ENCODE measurements at regions not wholly inside any gene's neighbourhood (a gene's known extent, or its start where the extent isn't known, plus 50 kb on each side); places are given as distances from the start of the nearest gene placed in this dataset.

DNA sequence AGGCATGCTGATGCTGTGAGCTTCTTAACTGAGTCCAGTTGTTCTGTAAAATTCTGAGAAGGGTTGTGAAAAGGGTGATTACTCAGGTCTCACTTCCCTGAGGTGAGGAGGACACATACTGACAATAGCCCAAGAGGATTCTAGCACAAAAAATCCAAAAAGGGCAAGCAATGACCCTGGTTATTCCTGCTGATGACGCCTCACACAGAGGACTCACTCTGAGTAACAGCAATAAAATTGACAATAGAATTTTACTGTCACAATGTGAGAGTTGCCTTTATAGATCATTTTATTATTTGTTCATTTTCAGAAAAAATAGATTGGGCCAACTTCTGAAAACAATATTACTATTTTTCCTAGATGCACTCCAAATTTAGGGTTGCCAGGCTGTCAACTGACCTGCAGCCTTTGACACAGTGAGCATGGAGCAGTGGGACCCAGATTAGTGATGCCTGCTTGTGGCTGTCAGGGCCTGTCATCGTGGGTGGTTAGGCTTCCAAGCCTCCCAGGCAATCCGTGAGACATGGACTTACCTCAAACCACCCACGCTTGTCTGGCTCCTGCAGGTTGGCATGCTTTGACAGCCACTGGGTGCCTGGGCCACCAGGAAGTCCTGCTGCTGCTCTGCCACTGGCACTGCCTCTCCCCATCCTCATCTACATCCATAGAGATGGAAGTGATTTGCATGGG lies 396.0 kb upstream of the THBS1 start:
- no peaks in the 10 kb centered on the region for H3K36me3 ChIP-seq (ENCODE audit: control insufficient read depth, insufficient read depth, low read length)
- H3K27me3 ChIP-seq (ENCODE audit: control insufficient read depth, insufficient read depth, low read length): no peaks in the 10 kb centered on the region
- no peaks in the 10 kb centered on the region for H3K9me3 ChIP-seq (ENCODE audit: control insufficient read depth, insufficient read depth, low read length)
- H3K4me3 ChIP-seq (ENCODE audit: low read depth, low read length): no peak overlapping the region
- no peaks in the 10 kb centered on the region for H3K4me1 ChIP-seq (ENCODE audit: control insufficient read depth, insufficient read depth, low read length)
- H3K9ac ChIP-seq (ENCODE audit: low read depth, low read length): no peak overlapping the region

DNA sequence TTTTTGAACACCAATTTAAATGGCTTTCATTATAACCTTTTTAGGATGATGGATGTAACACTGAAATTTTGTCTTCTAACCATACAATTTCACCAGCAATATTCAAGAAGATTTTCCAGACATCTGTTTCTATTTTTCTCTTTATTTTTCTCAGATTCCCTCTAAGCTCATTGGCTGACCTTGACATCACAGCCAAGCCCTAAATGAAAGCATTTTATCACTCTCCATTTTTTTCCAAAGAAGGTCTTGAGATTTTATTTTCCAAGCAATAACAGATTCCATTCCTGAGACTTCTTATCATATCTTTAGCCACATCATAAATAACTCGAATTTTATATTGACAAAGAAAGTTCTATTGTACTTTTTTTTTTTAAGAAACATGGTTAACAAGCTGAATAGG lies 392.6 kb upstream of the THBS1 start:
- no peak overlapping the region for H3K4me3 ChIP-seq (ENCODE audit: low read depth, low read length)
- H3K9me3 ChIP-seq (ENCODE audit: control insufficient read depth, insufficient read depth, low read length): no peaks in the 10 kb centered on the region
- H3K27me3 ChIP-seq (ENCODE audit: control insufficient read depth, insufficient read depth, low read length): no peaks in the 10 kb centered on the region
- no peaks in the 10 kb centered on the region for H3K36me3 ChIP-seq (ENCODE audit: control insufficient read depth, insufficient read depth, low read length)
- no peaks in the 10 kb centered on the region for H3K4me1 ChIP-seq (ENCODE audit: control insufficient read depth, insufficient read depth, low read length)
- no peak overlapping the region for H3K9ac ChIP-seq (ENCODE audit: low read depth, low read length)

- Histone ChIP-seq H3K9ac (ENCODE audit: low read depth, low read length) (no peak overlapping the region), H3K36me3 (ENCODE audit: control insufficient read depth, insufficient read depth, low read length) (no peaks in the 10 kb centered on the region), H3K4me1 (ENCODE audit: control insufficient read depth, insufficient read depth, low read length) (no peaks in the 10 kb centered on the region), H3K9me3 (ENCODE audit: control insufficient read depth, insufficient read depth, low read length) (no peaks in the 10 kb centered on the region), H3K27me3 (ENCODE audit: control insufficient read depth, insufficient read depth, low read length) (no peaks in the 10 kb centered on the region), H3K4me3 (ENCODE audit: low read depth, low read length) (no peak overlapping the region)
Measured at GRCh38 chr15:39188930-39189329, 391.9 kb upstream of the THBS1 start.

DNA sequence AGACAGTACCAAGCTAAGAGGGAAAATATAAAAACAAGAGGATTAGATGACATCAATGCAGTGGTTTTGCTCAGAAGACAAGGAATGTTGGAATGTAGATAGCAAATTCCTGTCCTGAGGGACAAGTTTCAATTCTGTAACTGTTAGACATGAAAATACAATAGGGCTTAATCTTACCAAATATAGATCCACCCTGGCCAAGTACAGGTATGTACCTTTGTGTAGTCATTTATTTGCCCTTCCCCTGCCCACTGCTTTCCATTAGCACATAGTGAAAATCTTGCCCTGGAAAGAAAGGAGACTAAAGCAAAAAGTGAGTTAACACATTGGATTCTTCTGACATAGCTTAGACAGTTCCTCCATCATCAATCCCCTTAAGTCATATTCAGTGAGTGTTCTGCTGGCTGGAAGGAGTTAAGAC lies 389.0 kb upstream of the THBS1 start:
- Histone ChIP-seq H3K9me3 (ENCODE audit: control insufficient read depth, insufficient read depth, low read length) (no peaks in the 10 kb centered on the region), H3K36me3 (ENCODE audit: control insufficient read depth, insufficient read depth, low read length) (no peaks in the 10 kb centered on the region), H3K4me1 (ENCODE audit: control insufficient read depth, insufficient read depth, low read length) (no peaks in the 10 kb centered on the region), H3K27me3 (ENCODE audit: control insufficient read depth, insufficient read depth, low read length) (no peaks in the 10 kb centered on the region), H3K4me3 (ENCODE audit: low read depth, low read length) (no peak overlapping the region), H3K9ac (ENCODE audit: low read depth, low read length) (no peak overlapping the region)

DNA sequence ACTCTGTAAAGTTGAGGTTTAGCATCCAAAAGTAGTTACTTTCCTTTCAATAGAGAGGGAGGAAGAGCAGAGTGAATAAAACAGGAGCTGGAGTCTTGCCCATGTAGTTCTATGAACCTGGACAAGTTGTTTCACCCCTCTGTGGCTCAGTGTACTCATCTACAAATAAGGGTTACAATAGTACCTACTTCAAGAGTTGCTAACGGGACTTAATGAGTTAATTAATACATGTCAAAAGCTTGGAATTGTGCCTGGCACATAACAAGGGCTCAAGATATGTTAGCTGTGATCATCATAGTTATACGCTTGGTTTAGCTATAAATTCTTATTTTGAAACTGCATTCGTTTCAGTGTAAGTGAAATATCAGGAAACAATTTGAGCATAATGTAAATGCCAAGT lies 388.5 kb upstream of the THBS1 start:
- Histone ChIP-seq H3K4me3 (ENCODE audit: low read depth, low read length) (no peak overlapping the region), H3K9me3 (ENCODE audit: control insufficient read depth, insufficient read depth, low read length) (no peaks in the 10 kb centered on the region), H3K4me1 (ENCODE audit: control insufficient read depth, insufficient read depth, low read length) (no peaks in the 10 kb centered on the region), H3K9ac (ENCODE audit: low read depth, low read length) (no peak overlapping the region), H3K27me3 (ENCODE audit: control insufficient read depth, insufficient read depth, low read length) (no peaks in the 10 kb centered on the region), H3K36me3 (ENCODE audit: control insufficient read depth, insufficient read depth, low read length) (no peaks in the 10 kb centered on the region)

DNA sequence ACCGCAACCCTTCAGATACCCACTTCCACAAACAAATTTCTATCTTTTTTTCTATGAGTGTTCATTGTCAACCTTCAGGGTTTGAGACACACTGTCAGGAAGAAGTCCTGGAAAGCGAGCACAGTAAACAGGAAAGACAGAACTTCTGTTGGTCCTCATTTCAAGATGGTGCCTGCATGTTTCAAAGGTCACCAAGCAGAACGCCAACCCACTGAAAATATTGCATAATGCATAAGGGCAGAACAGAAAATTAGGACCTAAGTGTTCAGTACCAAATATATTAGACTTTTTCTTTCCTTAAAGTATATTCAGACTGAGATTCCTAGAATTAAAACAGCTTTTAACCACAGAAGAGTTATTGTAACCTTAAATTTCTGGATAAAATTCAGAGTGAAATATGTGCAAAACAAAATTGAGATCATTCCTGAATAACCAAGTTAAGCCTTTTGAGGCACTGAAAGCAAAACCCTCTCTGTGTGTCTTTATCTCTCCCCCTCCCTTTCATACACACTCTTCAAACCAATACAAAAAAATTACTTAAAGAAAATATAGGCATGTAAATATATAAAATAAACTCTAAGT lies 387.8 kb upstream of the THBS1 start:
- H3K4me1 ChIP-seq (ENCODE audit: control insufficient read depth, insufficient read depth, low read length): no peaks in the 10 kb centered on the region
- no peak overlapping the region for H3K9ac ChIP-seq (ENCODE audit: low read depth, low read length)
- no peak overlapping the region for H3K4me3 ChIP-seq (ENCODE audit: low read depth, low read length)
- no peaks in the 10 kb centered on the region for H3K27me3 ChIP-seq (ENCODE audit: control insufficient read depth, insufficient read depth, low read length)
- H3K36me3 ChIP-seq (ENCODE audit: control insufficient read depth, insufficient read depth, low read length): no peaks in the 10 kb centered on the region
- H3K9me3 ChIP-seq (ENCODE audit: control insufficient read depth, insufficient read depth, low read length): no peaks in the 10 kb centered on the region

GRCh38 chr15:39193611-39194010 lies 387.3 kb upstream of the THBS1 start:
- Histone ChIP-seq H3K4me1 (ENCODE audit: control insufficient read depth, insufficient read depth, low read length) (no peaks in the 10 kb centered on the region), H3K9ac (ENCODE audit: low read depth, low read length) (no peak overlapping the region), H3K9me3 (ENCODE audit: control insufficient read depth, insufficient read depth, low read length) (no peaks in the 10 kb centered on the region)

DNA sequence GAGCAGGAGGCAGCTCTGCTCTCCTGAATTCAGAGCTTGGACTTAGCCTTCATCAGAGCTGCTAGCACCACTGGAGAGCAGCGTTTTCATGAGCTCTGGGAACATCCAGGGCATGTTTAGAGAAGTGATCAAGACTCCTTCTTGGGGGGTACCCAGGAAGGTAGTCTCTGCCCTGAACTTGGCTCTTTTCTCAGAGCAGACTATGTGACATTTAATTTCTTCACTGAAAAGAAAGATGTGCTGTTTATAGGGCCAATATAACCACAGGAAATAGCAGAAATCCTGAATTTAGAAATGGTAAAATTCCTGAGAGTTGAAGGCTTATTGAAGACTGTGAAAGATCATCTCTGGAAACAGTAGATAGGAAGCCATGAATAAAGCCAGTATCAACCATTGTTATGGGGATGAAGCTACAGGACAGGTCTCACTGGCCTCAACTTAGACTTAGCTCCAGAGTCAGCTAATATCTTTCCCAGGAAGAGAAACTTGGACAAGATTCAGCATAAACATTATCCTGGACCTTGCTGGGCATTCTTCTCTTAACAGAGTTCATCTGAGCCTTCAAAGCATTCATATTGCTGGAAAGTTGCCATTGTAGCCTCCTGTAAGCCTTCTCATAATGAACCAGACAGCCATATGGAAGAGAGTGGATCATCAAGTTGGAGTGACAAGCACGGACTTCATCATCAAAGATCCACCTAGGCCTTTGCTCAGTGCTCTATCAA lies 386.6 kb upstream of the THBS1 start:
- no peaks in the 10 kb centered on the region for H3K36me3 ChIP-seq (ENCODE audit: control insufficient read depth, insufficient read depth, low read length)
- H3K9ac ChIP-seq (ENCODE audit: low read depth, low read length): no peak overlapping the region
- no peaks in the 10 kb centered on the region for H3K27me3 ChIP-seq (ENCODE audit: control insufficient read depth, insufficient read depth, low read length)
- no peaks in the 10 kb centered on the region for H3K9me3 ChIP-seq (ENCODE audit: control insufficient read depth, insufficient read depth, low read length)
- H3K4me1 ChIP-seq (ENCODE audit: control insufficient read depth, insufficient read depth, low read length): no peaks in the 10 kb centered on the region
- no peak overlapping the region for H3K4me3 ChIP-seq (ENCODE audit: low read depth, low read length)

More at GRCh38 chr15:39193611-39194010, 387.3 kb upstream of the THBS1 start:
- Histone ChIP-seq H3K4me3 (ENCODE audit: low read depth, low read length) (no peak overlapping the region), H3K36me3 (ENCODE audit: control insufficient read depth, insufficient read depth, low read length) (no peaks in the 10 kb centered on the region), H3K27me3 (ENCODE audit: control insufficient read depth, insufficient read depth, low read length) (no peaks in the 10 kb centered on the region)

DNA sequence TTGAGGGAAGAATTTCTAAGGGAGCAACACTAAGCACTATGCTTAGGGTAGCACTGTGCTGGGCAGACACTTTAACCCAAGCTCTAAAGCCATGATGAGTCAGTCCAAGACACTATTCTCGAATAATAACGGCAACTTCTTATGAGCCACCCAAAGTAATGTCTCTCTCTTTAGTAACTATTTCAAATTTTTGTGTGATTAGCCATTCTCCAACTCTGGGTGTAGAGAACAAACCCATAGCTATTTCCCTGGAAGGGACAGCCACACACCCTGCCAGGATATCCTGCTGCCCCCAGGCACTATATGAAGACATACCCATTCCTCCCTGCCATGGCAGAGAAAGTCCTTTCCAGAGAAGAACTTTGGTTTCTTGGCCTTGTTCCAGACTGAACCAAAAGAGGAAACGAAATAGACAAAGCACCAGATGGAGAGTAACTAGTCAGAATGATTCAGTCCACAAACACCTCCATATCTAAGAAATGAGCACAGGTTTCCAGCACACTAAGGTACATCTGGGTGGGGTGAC lies 384.9 kb upstream of the THBS1 start:
- H3K9me3 ChIP-seq (ENCODE audit: control insufficient read depth, insufficient read depth, low read length): no peaks in the 10 kb centered on the region
- no peak overlapping the region for H3K4me3 ChIP-seq (ENCODE audit: low read depth, low read length)
- no peaks in the 10 kb centered on the region for H3K36me3 ChIP-seq (ENCODE audit: control insufficient read depth, insufficient read depth, low read length)
- no peaks in the 10 kb centered on the region for H3K27me3 ChIP-seq (ENCODE audit: control insufficient read depth, insufficient read depth, low read length)
- no peaks in the 10 kb centered on the region for H3K4me1 ChIP-seq (ENCODE audit: control insufficient read depth, insufficient read depth, low read length)
- H3K9ac ChIP-seq (ENCODE audit: low read depth, low read length): no peak overlapping the region

DNA sequence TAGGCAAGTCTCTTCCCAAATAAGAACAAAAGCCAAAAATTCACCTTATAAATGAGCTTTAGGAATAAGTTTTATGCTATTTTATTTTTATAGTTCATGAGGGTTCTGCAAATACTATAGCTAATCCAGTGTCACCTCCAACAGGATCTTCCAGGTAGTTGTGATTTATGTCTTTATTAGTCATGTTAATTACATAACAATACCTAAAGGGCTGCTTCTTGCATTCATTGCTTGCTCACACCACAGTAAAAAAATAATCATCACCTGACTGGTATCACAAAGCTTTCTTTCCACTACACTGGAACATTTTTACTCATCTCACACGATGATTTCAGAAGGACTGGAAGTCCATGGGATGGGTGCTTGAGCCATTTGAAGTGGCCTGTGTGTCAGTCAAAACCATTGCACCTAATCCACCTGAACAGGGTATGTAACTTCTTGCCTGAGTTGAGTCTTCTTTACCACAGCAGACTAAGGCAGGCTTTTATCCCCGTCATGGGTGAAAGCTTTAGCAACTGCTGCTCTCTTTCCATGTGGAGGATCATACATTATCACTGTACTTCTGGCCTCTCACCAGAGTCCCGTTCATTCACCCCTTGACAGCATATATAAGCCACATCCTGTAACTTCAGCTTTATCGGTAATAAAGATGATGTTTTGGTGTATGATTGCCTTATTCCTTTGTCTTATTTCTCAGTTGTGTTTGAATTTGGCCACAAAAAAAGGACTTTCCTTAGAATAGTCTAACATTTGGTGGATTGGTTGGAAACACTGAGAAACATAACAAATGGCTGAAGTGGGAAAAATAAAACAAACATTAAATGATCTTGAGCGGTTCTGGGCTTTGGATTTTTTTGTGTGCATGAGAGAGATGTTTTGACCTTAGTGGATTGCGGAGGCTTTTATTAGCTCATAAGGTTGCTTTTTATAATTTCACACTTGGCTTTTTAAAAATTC lies 382.6 kb upstream of the THBS1 start:
- Histone ChIP-seq H3K9ac (ENCODE audit: low read depth, low read length) (no peak overlapping the region), H3K27me3 (ENCODE audit: control insufficient read depth, insufficient read depth, low read length) (no peaks in the 10 kb centered on the region), H3K9me3 (ENCODE audit: control insufficient read depth, insufficient read depth, low read length) (no peaks in the 10 kb centered on the region), H3K4me1 (ENCODE audit: control insufficient read depth, insufficient read depth, low read length) (no peaks in the 10 kb centered on the region), H3K36me3 (ENCODE audit: control insufficient read depth, insufficient read depth, low read length) (no peaks in the 10 kb centered on the region), H3K4me3 (ENCODE audit: low read depth, low read length) (no peak overlapping the region)

GRCh38 chr15:39199076-39199475 lies 381.8 kb upstream of the THBS1 start:
- Histone ChIP-seq H3K4me1 (ENCODE audit: control insufficient read depth, insufficient read depth, low read length) (no peaks in the 10 kb centered on the region), H3K9me3 (ENCODE audit: control insufficient read depth, insufficient read depth, low read length) (no peaks in the 10 kb centered on the region), H3K36me3 (ENCODE audit: control insufficient read depth, insufficient read depth, low read length) (no peaks in the 10 kb centered on the region), H3K9ac (ENCODE audit: low read depth, low read length) (no peak overlapping the region), H3K4me3 (ENCODE audit: low read depth, low read length) (no peak overlapping the region), H3K27me3 (ENCODE audit: control insufficient read depth, insufficient read depth, low read length) (no peaks in the 10 kb centered on the region)
